ENCODE measurements at regions not wholly inside any gene's neighbourhood (a gene's known extent, or its start where the extent isn't known, plus 50 kb on each side); places are given as distances from the start of the nearest gene placed in this dataset.
"Not testable (repeated sequence)": the region's sequence is repeated elsewhere in the genome, so short reads cannot be mapped to it uniquely, and the experiment has no call there.

DNA sequence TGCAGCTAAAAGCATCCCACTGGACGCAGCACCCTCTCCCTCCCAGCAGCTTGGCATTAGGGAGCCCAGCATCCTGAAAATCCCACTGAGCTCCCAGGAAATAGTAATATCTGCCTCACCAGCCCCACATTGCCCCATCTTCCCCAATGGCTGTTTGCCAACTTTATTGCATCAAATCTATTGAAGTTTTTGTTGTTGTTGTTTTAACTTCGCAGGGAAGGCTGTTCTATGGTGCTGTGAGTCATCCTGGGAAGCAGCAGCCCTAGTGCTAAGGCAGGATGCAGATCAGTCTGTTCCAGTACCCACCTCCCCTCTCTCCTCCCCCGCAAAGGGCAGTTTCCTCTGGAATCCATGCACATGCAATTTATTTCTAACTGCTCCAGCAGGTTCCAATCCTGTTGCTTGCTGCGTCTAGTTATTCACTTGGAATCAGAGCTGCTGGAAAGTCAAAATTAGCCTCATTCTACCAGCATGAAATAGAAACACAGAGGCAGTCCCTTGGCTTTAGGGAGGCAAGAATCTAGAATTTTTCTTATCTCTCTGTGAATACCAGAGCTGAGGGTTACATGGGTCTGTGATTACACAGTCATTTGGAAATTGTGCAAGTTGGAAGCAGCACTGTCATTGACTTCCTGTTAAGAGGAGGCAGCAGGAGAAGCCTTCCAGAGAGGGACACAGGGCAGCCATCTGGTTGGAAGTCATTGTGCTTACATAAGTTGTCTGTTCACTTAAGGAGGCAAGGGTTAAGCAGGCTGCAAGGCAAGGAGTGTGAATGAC, 115.9 kb upstream of the CACUL1 start:
- peak; percentile 60 to 88 for DNase-seq (ENCODE audit: low read depth in 2 of 2)

GRCh38 chr10:118871244-118871865, 116.6 kb upstream of the CACUL1 start:
- no peak for DNase-seq (ENCODE audit: low read depth in 2 of 2)

- no peak for DNase-seq (ENCODE audit: low read depth in 2 of 2)
Measured at GRCh38 chr10:118873091-118873737, 118.4 kb upstream of the CACUL1 start.

DNA sequence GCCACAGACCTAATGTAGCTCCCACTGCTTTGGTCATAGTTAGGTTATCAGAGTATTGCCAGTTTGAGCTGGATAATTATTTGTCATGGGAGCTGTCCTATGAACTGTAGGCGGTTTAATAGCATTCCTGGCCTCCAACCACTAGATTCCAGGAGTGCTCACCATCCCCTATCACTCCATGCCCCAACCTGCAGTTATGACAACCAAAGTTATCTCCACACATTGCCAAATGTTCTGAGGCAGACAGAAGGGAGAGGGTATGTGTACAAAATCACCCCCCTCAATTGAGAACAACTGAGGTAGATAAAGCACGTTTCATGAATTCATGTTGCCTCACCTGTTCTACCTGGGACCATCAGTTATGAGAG, 119.0 kb upstream of the CACUL1 start:
- no peak for DNase-seq (ENCODE audit: low read depth in 2 of 2)

- no peak for DNase-seq (ENCODE audit: low read depth in 2 of 2)
Measured at GRCh38 chr10:118874171-118874570, 119.4 kb upstream of the CACUL1 start.

DNA sequence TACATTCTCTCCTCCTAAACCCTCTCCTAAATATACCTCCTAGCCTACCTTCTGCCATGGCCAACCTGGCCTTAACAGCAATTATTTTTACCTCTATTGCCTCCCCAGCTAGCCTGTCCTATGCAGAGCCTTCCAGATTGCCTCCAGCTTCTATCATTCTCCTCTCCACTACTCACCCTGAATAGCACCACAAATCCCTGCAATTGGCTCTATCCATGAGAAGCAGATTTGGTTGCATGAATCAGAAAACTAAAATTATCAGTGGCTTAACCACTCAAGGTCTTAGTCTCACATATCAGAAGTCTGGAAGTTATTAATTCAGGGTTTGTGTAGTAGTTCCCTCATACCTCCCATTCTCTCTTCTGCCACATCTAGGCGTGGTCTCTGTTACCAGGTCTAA, 120.3 kb upstream of the CACUL1 start:
- DNase-seq (ENCODE audit: low read depth in 2 of 2) = no peak

DNA sequence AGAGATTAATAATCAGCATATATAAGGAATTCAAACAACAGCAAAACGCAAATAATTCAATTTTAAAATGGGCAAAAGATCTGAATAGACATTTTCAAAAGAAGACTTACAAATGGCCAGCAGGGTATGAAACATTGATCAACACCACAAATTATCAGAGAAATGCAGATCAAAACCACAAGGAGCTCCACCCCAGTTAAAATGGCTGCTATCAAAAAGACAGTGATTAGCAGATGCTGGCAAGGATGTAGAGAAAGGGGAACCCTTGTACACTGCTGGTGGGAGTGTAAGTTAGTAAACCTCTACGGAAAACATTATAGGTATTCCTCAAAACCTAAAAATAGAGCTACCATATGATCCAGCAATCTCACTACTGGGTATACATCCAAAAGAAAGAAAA, 128.0 kb upstream of the CACUL1 start:
- DNase-seq (ENCODE audit: low read depth in 2 of 2) = no peak

GRCh38 chr10:118892255-118892654, 137.3 kb upstream of the NANOS1 start:
- DNase-seq (ENCODE audit: low read depth in 2 of 2) = no peak

DNA sequence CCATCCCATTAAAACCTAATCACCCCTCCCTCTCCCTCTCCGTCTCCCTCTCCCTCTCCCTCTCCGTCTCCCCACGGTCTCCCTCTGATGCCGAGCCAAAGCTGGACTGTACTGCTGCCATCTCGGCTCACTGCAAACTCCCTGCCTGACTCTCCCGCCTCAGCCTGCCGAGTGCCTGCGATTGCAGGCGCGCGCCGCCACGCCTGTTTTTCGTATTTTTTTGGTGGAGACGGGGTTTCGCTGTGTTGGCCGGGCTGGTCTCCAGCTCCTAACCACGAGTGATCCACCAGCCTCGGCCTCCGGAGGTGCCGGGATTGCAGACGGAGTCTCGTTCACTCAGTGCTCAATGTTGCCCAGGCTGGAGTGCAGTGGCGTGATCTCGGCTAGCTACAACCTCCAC, 134.6 kb upstream of the NANOS1 start:
- not testable (repeated sequence) for DNase-seq (ENCODE audit: low read depth in 2 of 2)

DNA sequence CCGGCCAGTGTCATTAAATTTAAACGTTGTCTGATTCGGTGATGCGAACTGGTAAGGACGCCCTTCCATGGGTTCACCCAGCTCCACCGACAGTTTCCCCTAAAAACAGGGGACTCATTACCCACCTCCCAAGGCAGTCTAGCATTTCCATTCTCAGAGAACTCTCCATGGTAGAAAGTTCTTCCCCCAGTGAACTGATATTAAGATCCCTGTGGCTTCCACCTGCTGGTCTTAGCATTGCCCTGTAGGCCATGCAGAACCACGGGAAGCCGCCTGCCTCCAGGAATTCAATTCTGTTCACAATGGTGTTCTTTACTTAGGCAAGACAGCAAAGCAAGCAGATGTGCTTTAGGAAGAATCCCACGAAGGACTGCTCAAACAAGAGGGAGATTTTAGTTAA, 128.9 kb upstream of the NANOS1 start:
- no peak for DNase-seq (ENCODE audit: low read depth in 2 of 2)

DNA sequence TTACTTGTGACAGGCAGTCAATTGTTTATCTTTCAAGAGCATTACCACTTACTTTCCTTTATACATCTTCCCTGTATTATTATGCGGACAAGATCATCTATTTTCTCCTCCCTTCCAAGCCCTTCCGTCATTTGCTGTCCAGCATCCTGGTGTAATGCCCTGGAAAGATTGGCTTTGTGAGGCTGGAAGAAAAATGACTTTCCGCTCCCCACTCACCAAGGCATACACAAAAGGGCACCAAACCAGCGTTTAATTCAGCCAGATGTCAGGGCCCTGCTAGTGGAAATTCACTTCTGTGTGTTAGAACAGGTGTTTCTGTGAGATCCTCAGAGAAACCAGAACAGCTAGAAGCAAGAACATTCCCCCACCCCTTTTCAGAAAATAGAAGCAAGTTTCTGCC, 128.1 kb upstream of the NANOS1 start:
- DNase-seq (ENCODE audit: low read depth in 2 of 2) = no peak

DNA sequence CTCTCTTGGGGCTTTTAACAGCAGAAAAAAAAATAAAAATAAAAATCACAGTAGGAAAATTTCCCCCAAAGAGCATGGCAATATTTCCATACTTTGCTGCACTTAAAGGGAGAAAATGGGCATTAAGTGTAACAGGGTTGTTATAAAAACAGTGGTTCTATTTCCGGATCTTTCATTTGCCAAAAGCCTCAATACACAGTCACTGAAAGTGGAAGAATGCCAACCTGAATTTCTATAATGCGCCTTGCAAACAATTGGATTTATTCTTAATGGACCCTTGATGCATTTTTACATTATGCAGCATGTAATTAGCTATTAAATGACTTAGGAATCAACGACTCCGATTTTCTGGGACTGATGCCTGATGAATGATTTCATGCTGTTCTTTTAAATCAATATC, 127.6 kb upstream of the NANOS1 start:
- DNase-seq (ENCODE audit: low read depth in 2 of 2) = peak in 1 of 2 donors; percentile 3

- DNase-seq (ENCODE audit: low read depth in 2 of 2) = not testable (repeated sequence)
Measured at GRCh38 chr10:118902656-118903055, 126.9 kb upstream of the NANOS1 start.

DNA sequence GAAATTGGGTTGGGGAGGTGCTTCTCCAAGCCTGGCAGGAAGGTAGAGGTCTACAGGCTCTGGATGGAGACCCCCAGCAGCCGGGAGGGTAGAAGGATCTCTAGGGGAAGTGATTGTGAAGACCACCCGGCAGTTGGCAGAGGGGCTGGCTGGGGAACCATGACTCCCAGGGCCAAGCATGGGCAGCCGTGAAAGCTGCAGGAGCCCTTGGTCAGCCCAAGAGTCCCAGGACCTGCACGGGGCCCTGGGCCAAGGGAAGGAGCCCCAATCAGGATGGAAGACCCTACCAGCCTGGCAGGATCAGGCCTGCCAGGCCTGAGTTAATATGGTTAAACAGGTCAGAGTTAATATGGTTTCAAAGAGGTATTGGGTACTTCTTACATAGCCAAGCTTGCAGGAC, 126.3 kb upstream of the NANOS1 start:
- no peak for DNase-seq (ENCODE audit: low read depth in 2 of 2)

- no peak for DNase-seq (ENCODE audit: low read depth in 2 of 2)
Measured at GRCh38 chr10:118903691-118904090, 125.8 kb upstream of the NANOS1 start.

DNA sequence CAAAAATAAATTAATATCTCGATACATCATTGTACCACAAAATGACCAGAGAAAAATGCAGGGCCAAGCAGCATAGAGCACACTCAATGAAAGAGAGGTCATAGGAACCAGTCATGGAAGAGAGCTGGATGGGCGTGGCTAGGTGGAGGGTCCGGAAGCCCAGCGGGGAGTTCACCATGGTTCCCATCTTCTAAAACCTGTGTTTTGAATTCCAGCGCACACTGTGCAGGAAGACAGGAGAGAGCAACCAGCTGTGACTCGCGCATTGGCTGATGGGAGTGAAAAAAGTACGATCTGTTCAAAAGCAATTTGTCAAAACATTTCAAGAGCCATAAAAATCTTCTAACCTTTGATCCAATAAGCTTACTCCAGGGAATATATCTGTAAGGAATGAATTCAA, 125.2 kb upstream of the NANOS1 start:
- no peak for DNase-seq (ENCODE audit: low read depth in 2 of 2)

GRCh38 chr10:118907051-118907450, 122.5 kb upstream of the NANOS1 start:
- DNase-seq (ENCODE audit: low read depth in 2 of 2) = no peak

DNA sequence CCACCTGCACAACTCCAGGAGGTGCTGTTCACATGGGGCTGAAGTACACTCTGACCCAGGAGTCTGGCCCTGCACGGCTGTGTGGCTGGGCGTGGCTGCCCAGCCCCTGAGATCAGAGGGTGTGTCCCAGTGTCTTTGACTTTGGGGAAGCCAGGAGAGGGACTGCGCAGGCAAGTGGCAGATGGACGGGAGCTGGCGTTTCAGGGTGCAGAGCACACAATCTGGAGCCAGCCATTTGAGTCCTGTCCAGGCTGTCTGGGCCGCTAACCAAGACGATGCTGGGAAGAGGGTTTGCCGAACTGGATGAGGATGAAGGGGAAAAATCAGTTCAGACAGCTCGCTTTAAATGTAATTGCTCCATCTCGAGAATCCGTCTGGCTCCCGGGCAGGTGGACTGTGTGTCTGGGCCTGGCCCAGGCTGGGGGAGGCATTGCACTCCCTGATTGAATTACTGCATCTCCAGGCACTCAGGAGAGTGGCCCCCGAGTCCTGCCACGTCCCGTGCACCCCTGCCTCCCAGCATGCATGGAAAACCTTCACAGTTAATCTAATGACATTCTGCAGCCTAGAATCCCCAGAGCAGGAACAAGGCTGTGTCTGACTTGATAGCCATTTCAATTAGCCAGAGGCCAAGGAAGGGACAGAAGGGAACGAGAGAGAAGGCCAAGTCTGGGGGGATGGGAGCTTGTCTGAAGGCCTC, 120.8 kb upstream of the NANOS1 start:
- DNase-seq (ENCODE audit: low read depth in 2 of 2) = no peak

DNA sequence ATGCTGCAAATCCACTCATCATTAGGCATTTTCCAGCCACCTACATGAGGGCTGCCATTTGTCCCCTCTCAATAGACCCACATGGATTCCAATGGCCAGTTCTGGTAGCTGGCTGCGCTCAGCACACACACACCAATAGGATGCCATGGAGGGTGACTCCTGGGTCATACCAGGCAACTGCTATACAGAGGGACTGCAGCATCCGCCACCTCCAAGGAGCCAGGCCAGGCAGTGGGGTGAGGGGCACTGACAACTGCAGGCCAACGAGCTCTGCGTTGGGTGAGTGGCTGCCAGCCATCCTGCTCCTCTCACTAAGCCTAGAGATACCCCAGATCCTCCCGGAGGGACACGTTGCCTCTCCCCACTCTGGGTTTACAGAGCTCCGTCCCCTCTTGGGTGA, 118.8 kb upstream of the NANOS1 start:
- DNase-seq (ENCODE audit: low read depth in 2 of 2) = no peak

- DNase-seq (ENCODE audit: low read depth in 2 of 2) = peak in 1 of 2 donors; percentile 6
Measured at GRCh38 chr10:118911363-118911762, 118.2 kb upstream of the NANOS1 start.

DNA sequence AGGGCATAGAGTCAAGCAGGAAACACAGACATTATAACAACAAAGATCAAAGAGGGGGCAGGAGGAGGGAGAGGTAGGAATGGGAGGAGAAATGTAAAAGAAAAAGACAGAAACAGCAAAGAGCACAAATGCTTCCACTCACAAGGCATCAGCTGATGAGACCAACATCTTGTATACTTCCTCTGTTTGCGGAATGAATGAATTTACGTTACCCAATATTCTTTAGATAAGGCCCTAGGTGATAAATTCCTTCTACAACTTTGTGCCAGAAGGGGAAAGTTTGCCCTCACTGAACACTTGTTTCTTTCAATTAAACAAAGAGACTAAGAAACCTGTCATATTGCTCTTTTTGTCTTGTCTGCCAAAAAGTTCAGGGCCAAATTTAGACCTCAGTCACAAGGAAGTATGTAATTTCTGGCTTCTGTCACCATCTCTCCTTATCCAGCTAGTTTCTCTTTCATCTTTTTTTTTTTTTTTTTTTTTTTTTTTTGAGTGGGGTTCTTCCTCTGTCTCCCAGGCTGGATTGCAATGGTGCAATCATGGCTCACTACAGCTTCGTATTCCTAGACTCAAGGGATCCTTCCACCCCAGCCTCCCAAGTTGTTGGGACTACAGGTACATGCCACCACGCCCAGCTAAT, 116.4 kb upstream of the NANOS1 start:
- no peak for DNase-seq (ENCODE audit: low read depth in 2 of 2)

DNA sequence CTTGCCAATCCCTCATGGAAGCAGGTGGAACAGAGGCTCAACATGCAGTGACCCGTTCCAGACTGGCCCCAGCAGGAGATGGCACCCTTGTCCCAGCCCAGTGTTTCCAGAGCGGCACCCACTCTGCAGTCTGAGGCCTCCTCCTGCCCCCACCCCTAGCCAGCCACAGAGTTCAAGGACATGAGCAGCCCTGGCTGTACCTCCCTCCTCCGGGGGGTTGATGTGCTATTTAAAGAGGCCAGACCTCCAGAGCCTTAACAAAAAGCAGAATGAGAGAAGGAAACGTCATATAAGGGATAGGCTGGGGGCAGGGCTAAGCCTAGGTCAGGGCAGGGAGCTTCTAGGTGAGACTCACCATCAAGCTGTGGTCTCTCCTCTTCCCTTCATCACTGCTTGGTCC, 115.7 kb upstream of the NANOS1 start:
- no peak for DNase-seq (ENCODE audit: low read depth in 2 of 2)

Measured in dermis microvascular lymphatic vessel endothelial cell (primary cell).